ENCODE measurements at regions not wholly inside any gene's neighbourhood (a gene's known extent, or its start where the extent isn't known, plus 50 kb on each side); places are given as distances from the start of the nearest gene placed in this dataset.
"Not testable (repeated sequence)": the region's sequence is repeated elsewhere in the genome, so short reads cannot be mapped to it uniquely, and the experiment has no call there.

DNA sequence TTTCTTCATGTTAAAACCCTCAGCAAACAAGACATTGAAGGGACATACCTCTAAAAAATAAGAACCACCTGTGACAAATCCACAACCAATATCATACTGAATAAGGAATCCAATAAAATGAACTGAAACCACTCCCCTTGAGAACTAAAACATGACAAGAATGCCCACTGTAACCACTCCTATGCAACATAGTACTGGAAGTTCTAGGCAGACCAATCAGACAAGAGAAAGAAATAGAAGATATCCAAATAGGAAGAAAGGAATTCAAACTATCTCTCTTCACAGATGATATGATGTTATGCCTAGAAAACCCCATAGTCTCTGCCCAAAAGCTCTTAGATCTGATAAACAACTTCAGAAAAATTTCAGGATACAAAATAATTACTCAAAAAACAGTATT is 887.7 kb upstream of the CDH18 start:
- H3K36me3 ChIP-seq; H4K20me1 ChIP-seq (ENCODE audit: low read depth); H3F3A ChIP-seq (ENCODE audit: low read depth); H3K4me2 ChIP-seq; H3K79me2 ChIP-seq (ENCODE audit: low read depth); H3K27me3 ChIP-seq; H3K9me3 ChIP-seq (ENCODE audit: low read depth); H3K9ac ChIP-seq; H2AFZ ChIP-seq (replicated peaks); H3K27ac ChIP-seq; H3K27me3 Mint-ChIP-seq (ENCODE audit: insufficient read depth, low read depth); H3K4me3 Mint-ChIP-seq; H3K9me3 Mint-ChIP-seq; H3K4me3 ChIP-seq; H3K27ac Mint-ChIP-seq; H3K4me1 Mint-ChIP-seq; H3K36me3 Mint-ChIP-seq; DNase-seq (ENCODE audit: low spot score); H3K4me1 ChIP-seq: not testable (repeated sequence)

DNA sequence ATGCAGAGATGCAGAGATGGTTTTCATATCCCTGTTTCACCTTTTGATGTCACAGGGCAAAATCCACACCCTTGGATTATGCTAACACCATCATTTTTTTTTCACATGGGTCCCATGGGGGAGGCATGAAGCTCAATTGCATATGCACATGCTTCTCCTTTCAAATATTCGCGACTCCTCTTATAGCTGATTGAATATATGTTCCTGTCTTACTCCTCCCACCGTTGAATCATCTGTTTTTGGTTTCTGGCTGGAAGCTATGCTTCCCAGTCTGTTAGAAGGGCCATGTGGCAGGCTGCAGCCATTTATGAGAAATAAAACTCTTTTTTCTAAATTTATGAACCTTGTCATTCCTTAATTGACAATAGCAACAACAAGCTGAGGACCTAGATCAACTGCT is 877.9 kb upstream of the CDH18 start:
- H3K27ac ChIP-seq; H3K9ac ChIP-seq; H3K4me1 ChIP-seq; DNase-seq (ENCODE audit: low spot score); H3K27ac Mint-ChIP-seq; H3K27me3 ChIP-seq; H3F3A ChIP-seq (ENCODE audit: low read depth); H3K79me2 ChIP-seq (ENCODE audit: low read depth); H3K4me3 ChIP-seq; H2AFZ ChIP-seq (replicated peaks); H3K27me3 Mint-ChIP-seq (ENCODE audit: insufficient read depth, low read depth); H3K4me3 Mint-ChIP-seq; H3K9me3 Mint-ChIP-seq; H3K4me2 ChIP-seq; H4K20me1 ChIP-seq (ENCODE audit: low read depth); H3K4me1 Mint-ChIP-seq; H3K9me3 ChIP-seq (ENCODE audit: low read depth); H3K36me3 ChIP-seq; H3K36me3 Mint-ChIP-seq: not testable (repeated sequence)

DNA sequence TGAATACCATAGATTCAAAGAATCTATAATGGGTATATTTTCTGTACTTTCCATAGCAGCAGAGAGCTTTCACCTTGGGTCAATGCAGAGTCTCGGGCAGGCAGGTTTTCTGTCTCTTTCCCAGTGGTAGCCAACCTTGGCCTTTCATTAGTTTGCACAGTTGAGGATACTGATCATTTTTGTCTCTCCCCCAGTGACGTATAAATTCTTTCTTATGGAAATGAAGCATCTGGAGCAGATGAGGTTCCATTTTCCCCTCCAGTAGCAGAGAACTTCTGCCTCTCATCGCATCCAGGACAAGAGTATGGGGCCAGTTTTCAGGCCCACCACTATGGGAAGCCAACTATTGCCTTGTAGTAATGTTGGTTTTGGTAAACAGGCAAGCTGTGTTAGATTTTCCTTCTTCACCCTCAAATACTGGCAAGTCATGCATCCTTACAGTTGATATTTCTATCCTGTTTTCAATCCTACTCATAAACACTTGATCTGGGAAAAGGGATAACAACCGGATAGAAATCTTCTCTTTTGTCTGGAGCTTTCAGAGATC is 845.2 kb upstream of the CDH18 start:
- Histone ChIP-seq H4K20me1 (ENCODE audit: low read depth) (no peaks in the 10 kb centered on the region), H3K27me3 (no peaks in the 10 kb centered on the region), H3K9me3 (ENCODE audit: low read depth) (no peaks in the 10 kb centered on the region), H3K9ac (no peak overlapping the region), H3K36me3 (no peaks in the 10 kb centered on the region), H3K79me2 (ENCODE audit: low read depth) (no peaks in the 10 kb centered on the region), H3F3A (ENCODE audit: low read depth) (no peaks in the 10 kb centered on the region), H2AFZ (replicated peaks) (no peak overlapping the region), H3K27ac (no peak overlapping the region), H3K4me1 (no peaks in the 10 kb centered on the region), H3K4me2 (no peak overlapping the region), H3K4me3 (no peak overlapping the region)
- peaks cover 11% of the 10 kb centered on the region for H3K4me1 Mint-ChIP-seq
- H3K27ac Mint-ChIP-seq: peak overlapping the region; percentile 34
- no peaks in the 10 kb centered on the region for H3K27me3 Mint-ChIP-seq (ENCODE audit: insufficient read depth, low read depth)
- no peak overlapping the region for H3K4me3 Mint-ChIP-seq
- no peaks in the 10 kb centered on the region for H3K9me3 Mint-ChIP-seq
- no peaks in the 10 kb centered on the region for H3K36me3 Mint-ChIP-seq
- DNase-seq (ENCODE audit: low spot score): no peak
- no peak for TF ChIP-seq EZH2phosphoT487 (IDR thresholded peaks at IDR 0.05)
- no peak for TF ChIP-seq CTCF (IDR thresholded peaks at IDR 0.05)
- TF ChIP-seq EZH2 (IDR thresholded peaks at IDR 0.05): no peak

DNA sequence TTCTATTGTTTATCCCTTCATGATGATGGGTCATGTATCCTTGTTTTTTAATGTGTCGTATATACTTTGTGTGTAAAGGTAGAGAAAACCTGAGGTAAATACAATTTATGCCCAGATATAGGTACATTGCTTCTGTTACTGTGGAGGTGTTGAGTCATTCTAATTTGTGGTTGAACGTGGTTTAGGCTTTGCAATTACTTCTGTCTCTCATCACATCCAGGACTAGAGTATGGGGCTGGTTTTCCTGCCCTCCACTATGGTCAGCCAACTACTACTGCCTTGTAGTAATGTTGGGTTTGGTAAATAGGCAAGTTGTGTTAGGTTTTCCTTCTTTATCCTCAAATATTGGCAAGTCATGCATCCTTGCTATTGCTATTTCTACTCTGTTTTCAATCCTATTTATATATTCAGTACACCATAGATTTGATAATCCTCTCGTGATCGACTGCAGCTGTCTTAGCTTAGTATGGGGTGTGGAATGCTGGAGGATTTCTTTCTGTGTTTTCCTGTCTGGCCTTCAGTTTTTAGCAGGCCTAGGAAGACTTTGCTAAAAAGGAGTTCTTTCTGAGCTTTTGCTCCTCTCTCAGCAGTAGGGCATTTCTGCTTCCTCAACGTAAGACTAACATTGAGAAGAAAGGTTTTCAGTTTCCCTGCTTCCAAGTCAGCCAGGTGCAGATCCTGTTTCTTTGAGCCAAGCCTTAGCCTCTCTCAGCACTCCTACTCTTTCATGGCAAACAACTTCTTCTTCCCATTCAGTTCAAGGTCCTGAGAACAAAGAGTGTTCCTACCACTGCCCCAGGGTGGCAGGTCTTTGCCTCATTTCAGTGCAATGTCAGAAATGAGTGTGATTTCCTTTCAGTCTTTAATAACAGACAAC is 844.4 kb upstream of the CDH18 start:
- Histone ChIP-seq H3K27me3 (no peaks in the 10 kb centered on the region), H4K20me1 (ENCODE audit: low read depth) (no peaks in the 10 kb centered on the region), H3K4me3 (no peak overlapping the region), H3K27ac (no peak overlapping the region), H3K4me1 (no peaks in the 10 kb centered on the region), H3K79me2 (ENCODE audit: low read depth) (no peaks in the 10 kb centered on the region), H3K4me2 (no peak overlapping the region), H3K9ac (no peak overlapping the region), H2AFZ (replicated peaks) (no peak overlapping the region), H3K9me3 (ENCODE audit: low read depth) (no peaks in the 10 kb centered on the region), H3K36me3 (no peaks in the 10 kb centered on the region), H3F3A (ENCODE audit: low read depth) (no peaks in the 10 kb centered on the region)
- H3K27me3 Mint-ChIP-seq (ENCODE audit: insufficient read depth, low read depth): no peaks in the 10 kb centered on the region
- no peaks in the 10 kb centered on the region for H3K36me3 Mint-ChIP-seq
- H3K4me1 Mint-ChIP-seq: peaks cover 11% of the 10 kb centered on the region
- H3K9me3 Mint-ChIP-seq: no peaks in the 10 kb centered on the region
- TF ChIP-seq EZH2 (IDR thresholded peaks at IDR 0.05): no peak
- TF ChIP-seq EZH2phosphoT487 (IDR thresholded peaks at IDR 0.05): no peak
- no peak for TF ChIP-seq CTCF (IDR thresholded peaks at IDR 0.05)
- H3K27ac Mint-ChIP-seq: peak overlapping the region; percentile 44
- no peak for DNase-seq (ENCODE audit: low spot score)
- no peak overlapping the region for H3K4me3 Mint-ChIP-seq

DNA sequence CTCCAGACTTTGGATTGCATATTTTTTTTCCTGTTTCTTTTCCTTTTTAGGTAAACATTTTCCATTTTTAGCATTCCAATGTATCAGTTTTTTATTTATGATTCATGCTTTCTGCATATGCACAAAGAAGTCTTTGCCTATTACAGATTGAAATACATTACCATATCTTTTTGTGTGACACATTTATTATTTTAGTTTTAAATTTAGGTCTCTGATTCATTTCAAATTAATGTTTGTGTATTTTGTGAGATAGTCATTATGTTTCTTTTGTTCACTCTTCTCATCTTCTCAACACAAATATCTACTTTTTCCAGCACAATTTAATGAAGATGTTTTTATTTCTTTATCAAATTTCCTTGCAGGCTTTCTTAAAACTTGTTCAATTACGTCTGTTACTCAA is 838.0 kb upstream of the CDH18 start:
- not testable (repeated sequence) for H3K27me3 Mint-ChIP-seq (ENCODE audit: insufficient read depth, low read depth); H3K79me2 ChIP-seq (ENCODE audit: low read depth); H3K27ac ChIP-seq; H3K9me3 ChIP-seq (ENCODE audit: low read depth); H3K9me3 Mint-ChIP-seq; H3K4me2 ChIP-seq; H2AFZ ChIP-seq (replicated peaks); H4K20me1 ChIP-seq (ENCODE audit: low read depth); H3K4me3 Mint-ChIP-seq; H3K27me3 ChIP-seq; H3K4me1 ChIP-seq; H3K9ac ChIP-seq; H3K36me3 ChIP-seq; H3K4me3 ChIP-seq; H3K4me1 Mint-ChIP-seq; DNase-seq (ENCODE audit: low spot score); H3F3A ChIP-seq (ENCODE audit: low read depth); H3K36me3 Mint-ChIP-seq; H3K27ac Mint-ChIP-seq

DNA sequence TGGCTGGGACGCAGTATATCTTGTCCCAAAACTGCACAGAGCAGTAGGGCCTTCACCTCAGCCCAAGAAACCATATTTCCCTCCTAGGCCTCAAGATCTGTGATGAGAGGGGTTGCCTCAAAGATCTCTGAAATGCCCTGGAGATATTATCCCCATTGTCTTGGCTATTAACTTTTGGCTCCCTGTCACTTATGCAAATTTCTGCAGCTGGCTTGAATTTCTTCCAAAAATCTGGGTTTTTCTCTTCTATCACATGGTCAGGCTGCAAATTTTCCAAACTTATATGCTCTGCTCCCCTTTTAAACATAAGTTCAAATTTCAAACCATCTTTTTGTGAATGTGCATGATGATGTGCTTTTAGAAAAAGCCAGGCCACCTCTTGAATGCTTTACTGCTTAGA is 809.2 kb upstream of the CDH18 start:
- H3K36me3 Mint-ChIP-seq; H3K9me3 Mint-ChIP-seq; H3K9me3 ChIP-seq (ENCODE audit: low read depth); H3K27ac Mint-ChIP-seq; H3K4me3 ChIP-seq; H3K27ac ChIP-seq; DNase-seq (ENCODE audit: low spot score); H3K36me3 ChIP-seq; H3K4me2 ChIP-seq; H3K4me1 ChIP-seq; H3K9ac ChIP-seq; H3K27me3 ChIP-seq; H2AFZ ChIP-seq (replicated peaks); H3F3A ChIP-seq (ENCODE audit: low read depth); H3K27me3 Mint-ChIP-seq (ENCODE audit: insufficient read depth, low read depth); H3K4me3 Mint-ChIP-seq; H3K4me1 Mint-ChIP-seq; H4K20me1 ChIP-seq (ENCODE audit: low read depth); H3K79me2 ChIP-seq (ENCODE audit: low read depth): not testable (repeated sequence)

All from neural progenitor cell (in vitro differentiated cells).